Kidney (tissue), 13 donors: ENCODE measurements at regions not wholly inside any gene's neighbourhood (a gene's known extent, or its start where the extent isn't known, plus 50 kb on each side); places are given as distances from the start of the nearest gene placed in this dataset.
"Not testable (repeated sequence)": the region's sequence is repeated elsewhere in the genome, so short reads cannot be mapped to it uniquely, and the experiment has no call there.

Source experiments
- DNase-seq, 5 donors: peaks; one replicate each; pipeline ENCODE4 v3.0.0-alpha.2; 2013 to 2020
- FAIRE-seq: peaks from 2 replicates; lab custom pipeline; 2012; peaks lifted over from hg19 to GRCh38; lab: Jason Lieb, UNC
- H3K27ac ChIP-seq, 2 donors: one replicate each; pipeline ENCODE4 v1.7.0; 2013; ENCODE audit warnings: low read depth in 2 of 2, low read length in 2 of 2, inconsistent platforms in 1 of 2
- H3K27me3 ChIP-seq: one replicate; pipeline ENCODE4 v1.7.1; 2013; ENCODE audit warnings: low read length, inconsistent platforms; ENCODE audit not compliant: control insufficient read depth, insufficient read depth
- H3K36me3 ChIP-seq, 3 donors: one replicate each; pipeline versions ENCODE4 v1.7.0 to v1.7.1; 2013; ENCODE audit warnings: low read length in 3 of 3, control low read depth in 1 of 3, inconsistent platforms in 1 of 3; ENCODE audit not compliant: insufficient read depth in 3 of 3, control insufficient read depth in 2 of 3
- H3K4me1 ChIP-seq, 3 donors: one replicate each; pipeline versions ENCODE4 v1.7.0 to v1.7.1; 2013; ENCODE audit warnings: low read length in 3 of 3, inconsistent platforms in 1 of 3, low read depth in 1 of 3; ENCODE audit not compliant: control insufficient read depth in 2 of 3, insufficient read depth in 2 of 3
- H3K4me3 ChIP-seq, 3 donors: one replicate each; pipeline versions ENCODE4 v1.7.0 to v1.8.1; 2013; ENCODE audit warnings: low read length in 3 of 3, control low read depth in 1 of 3, inconsistent platforms in 1 of 3
- H3K9ac ChIP-seq, 3 donors: one replicate each; pipeline versions ENCODE4 v1.7.0 to v1.7.1; 2013; ENCODE audit warnings: low read length in 3 of 3, control low read depth in 1 of 3, inconsistent platforms in 1 of 3
- H3K9me3 ChIP-seq, 3 donors: one replicate each; pipeline versions ENCODE4 v1.7.0 to v1.7.1; 2013; ENCODE audit warnings: low read length in 3 of 3, control low read depth in 1 of 3, inconsistent platforms in 1 of 3; ENCODE audit not compliant: control insufficient read depth in 2 of 3, insufficient read depth in 1 of 3
- CTCF ChIP-seq: IDR thresholded peaks from 3 replicates; pipeline ENCODE4 v1.5.1; 2012; ENCODE audit warnings: mild to moderate bottlenecking, moderate library complexity, borderline replicate concordance; ENCODE audit not compliant: insufficient read depth; ENCODE audit errors: extremely low read depth
- intact Hi-C: fragments of 100-400 bp; cut with DNase I; formaldehyde crosslinking; loops from one replicate; pipeline ENCODE4 v1.11.1; 2022
- donor health status: control.
- donor health status: control.
- donor health status: control.
- donor health status: control.
- donor health status: control.
- donor health status: DM: yes; HTN: yes; CAD: no.
- donor health status: Normal renal cell carcinoma (clear cell type).

- FAIRE-seq (no peak), DNase-seq (no peak)
- Histone ChIP-seq H3K27me3 (no peaks in the 10 kb centered on the region), H3K4me1 (no peaks in the 10 kb centered on the region), H3K9me3 (no peaks in the 10 kb centered on the region), H3K4me3 (no peak overlapping the region), H3K27ac (no peak overlapping the region), H3K36me3 (no peaks in the 10 kb centered on the region), H3K9ac (no peak overlapping the region)
- no peak for TF ChIP-seq CTCF
- intact Hi-C loops, result no loop called here
Observed at GRCh38 chr7:81394029-81394428, 375.8 kb downstream of the HGF start.

- intact Hi-C loops, result no loop called here
- Histone ChIP-seq H3K36me3 (no peaks in the 10 kb centered on the region), H3K9me3 (no peaks in the 10 kb centered on the region), H3K9ac (no peak overlapping the region), H3K4me1 (no peaks in the 10 kb centered on the region), H3K27me3 (no peaks in the 10 kb centered on the region), H3K27ac (no peak overlapping the region), H3K4me3 (no peak overlapping the region)
- no peak for FAIRE-seq
- TF ChIP-seq CTCF, result no peak
- no peak for DNase-seq
Observed at GRCh38 chr7:81393018-81393417, 376.8 kb downstream of the HGF start.

GRCh38 chr7:81385370-81385769 lies 384.5 kb downstream of the HGF start:
- no peak for TF ChIP-seq CTCF
- intact Hi-C loops, result no loop called here
- no peaks in the 10 kb centered on the region for H3K9me3 ChIP-seq

GRCh38 chr7:81383846-81384245 lies 386.0 kb downstream of the HGF start:
- Histone ChIP-seq H3K27me3 (no peaks in the 10 kb centered on the region), H3K9me3 (no peaks in the 10 kb centered on the region), H3K36me3 (no peaks in the 10 kb centered on the region), H3K27ac (no peak overlapping the region), H3K9ac (no peak overlapping the region), H3K4me3 (no peak overlapping the region), H3K4me1 (no peaks in the 10 kb centered on the region)
- FAIRE-seq (no peak), DNase-seq (no peak)
- TF ChIP-seq CTCF, result no peak
- intact Hi-C loops, result no loop called here

More at GRCh38 chr7:81385370-81385769, 384.5 kb downstream of the HGF start:
- H3K4me1 ChIP-seq, result no peaks in the 10 kb centered on the region
- H3K27me3 ChIP-seq, result no peaks in the 10 kb centered on the region
- no peak overlapping the region for H3K9ac ChIP-seq
- H3K36me3 ChIP-seq, result no peaks in the 10 kb centered on the region
- H3K4me3 ChIP-seq, result no peak overlapping the region
- DNase-seq, result no peak
- H3K27ac ChIP-seq, result no peak overlapping the region
- FAIRE-seq, result no peak

- H3K4me1 ChIP-seq, H3K9me3 ChIP-seq, DNase-seq, H3K36me3 ChIP-seq, intact Hi-C loops, H3K9ac ChIP-seq, H3K4me3 ChIP-seq, H3K27me3 ChIP-seq, H3K27ac ChIP-seq, FAIRE-seq: not testable (repeated sequence)
Observed at GRCh38 chr7:81374641-81375040, 395.2 kb downstream of the HGF start.
